GM23338 (cell line): ENCODE measurements at regions not wholly inside any gene's neighbourhood (a gene's known extent, or its start where the extent isn't known, plus 50 kb on each side); places are given as distances from the start of the nearest gene placed in this dataset.

ENCODE experiments used
- EZH2 ChIP-seq: fragments of 200-600 bp; sonication (generic); IDR thresholded peaks from one replicate; pipeline ENCODE4 v1.8.0; 2017; ENCODE audit warnings: antibody characterized with exemption, mild to moderate bottlenecking, low read depth; ENCODE audit not compliant: unreplicated experiment
- EZH2phosphoT487 ChIP-seq: fragments of 200-600 bp; sonication (generic); IDR thresholded peaks from one replicate; pipeline ENCODE4 v1.8.1; 2018; ENCODE audit warnings: antibody characterized with exemption; ENCODE audit not compliant: unreplicated experiment
- TF ChIP-seq, protein P1 (sequence below), 2 experiments: fragments of 200-600 bp in 1 of 2; sonication (generic) in 1 of 2; conservative IDR thresholded peaks; 2 replicates each; pipeline versions ENCODE4 v1.5.1 to v1.6.1; 2016 to 2017; ENCODE audit warnings: antibody characterized with exemption in 2 of 2, low read depth in 2 of 2, mild to moderate bottlenecking in 2 of 2, moderate library complexity in 1 of 2
- TF ChIP-seq, protein P2 (sequence below): IDR thresholded peaks from one replicate; pipeline ENCODE4 v1.6.1; 2018; ENCODE audit warnings: antibody characterized with exemption; ENCODE audit not compliant: unreplicated experiment

DNA sequence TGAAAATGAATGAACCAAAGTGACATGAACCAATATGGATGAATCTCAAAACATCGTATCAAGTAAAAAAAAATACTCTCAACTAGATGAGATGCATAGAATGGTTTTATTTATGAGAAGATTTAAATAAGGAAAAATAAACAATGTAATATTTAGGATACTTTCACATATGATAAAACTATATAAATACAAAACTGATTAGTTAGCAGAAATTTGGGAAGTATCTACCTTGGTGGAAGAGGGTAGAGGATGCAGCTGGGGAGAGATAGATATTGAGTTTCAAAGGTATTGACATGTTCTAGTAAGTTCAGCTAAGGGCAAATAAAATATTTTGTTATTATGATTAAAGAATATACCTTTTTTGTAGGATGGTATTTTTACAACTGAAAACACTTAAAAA lies 463.1 kb downstream of the SH2D4B start:
- TF ChIP-seq EZH2phosphoT487 (no peak), EZH2 (no peak)
- TF ChIP-seq, protein P1, sequence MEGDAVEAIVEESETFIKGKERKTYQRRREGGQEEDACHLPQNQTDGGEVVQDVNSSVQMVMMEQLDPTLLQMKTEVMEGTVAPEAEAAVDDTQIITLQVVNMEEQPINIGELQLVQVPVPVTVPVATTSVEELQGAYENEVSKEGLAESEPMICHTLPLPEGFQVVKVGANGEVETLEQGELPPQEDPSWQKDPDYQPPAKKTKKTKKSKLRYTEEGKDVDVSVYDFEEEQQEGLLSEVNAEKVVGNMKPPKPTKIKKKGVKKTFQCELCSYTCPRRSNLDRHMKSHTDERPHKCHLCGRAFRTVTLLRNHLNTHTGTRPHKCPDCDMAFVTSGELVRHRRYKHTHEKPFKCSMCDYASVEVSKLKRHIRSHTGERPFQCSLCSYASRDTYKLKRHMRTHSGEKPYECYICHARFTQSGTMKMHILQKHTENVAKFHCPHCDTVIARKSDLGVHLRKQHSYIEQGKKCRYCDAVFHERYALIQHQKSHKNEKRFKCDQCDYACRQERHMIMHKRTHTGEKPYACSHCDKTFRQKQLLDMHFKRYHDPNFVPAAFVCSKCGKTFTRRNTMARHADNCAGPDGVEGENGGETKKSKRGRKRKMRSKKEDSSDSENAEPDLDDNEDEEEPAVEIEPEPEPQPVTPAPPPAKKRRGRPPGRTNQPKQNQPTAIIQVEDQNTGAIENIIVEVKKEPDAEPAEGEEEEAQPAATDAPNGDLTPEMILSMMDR (conservative IDR thresholded peaks at IDR 0.05; ENCODE audit: low read depth in 2 of 2) = no peak
- TF ChIP-seq, protein P2, sequence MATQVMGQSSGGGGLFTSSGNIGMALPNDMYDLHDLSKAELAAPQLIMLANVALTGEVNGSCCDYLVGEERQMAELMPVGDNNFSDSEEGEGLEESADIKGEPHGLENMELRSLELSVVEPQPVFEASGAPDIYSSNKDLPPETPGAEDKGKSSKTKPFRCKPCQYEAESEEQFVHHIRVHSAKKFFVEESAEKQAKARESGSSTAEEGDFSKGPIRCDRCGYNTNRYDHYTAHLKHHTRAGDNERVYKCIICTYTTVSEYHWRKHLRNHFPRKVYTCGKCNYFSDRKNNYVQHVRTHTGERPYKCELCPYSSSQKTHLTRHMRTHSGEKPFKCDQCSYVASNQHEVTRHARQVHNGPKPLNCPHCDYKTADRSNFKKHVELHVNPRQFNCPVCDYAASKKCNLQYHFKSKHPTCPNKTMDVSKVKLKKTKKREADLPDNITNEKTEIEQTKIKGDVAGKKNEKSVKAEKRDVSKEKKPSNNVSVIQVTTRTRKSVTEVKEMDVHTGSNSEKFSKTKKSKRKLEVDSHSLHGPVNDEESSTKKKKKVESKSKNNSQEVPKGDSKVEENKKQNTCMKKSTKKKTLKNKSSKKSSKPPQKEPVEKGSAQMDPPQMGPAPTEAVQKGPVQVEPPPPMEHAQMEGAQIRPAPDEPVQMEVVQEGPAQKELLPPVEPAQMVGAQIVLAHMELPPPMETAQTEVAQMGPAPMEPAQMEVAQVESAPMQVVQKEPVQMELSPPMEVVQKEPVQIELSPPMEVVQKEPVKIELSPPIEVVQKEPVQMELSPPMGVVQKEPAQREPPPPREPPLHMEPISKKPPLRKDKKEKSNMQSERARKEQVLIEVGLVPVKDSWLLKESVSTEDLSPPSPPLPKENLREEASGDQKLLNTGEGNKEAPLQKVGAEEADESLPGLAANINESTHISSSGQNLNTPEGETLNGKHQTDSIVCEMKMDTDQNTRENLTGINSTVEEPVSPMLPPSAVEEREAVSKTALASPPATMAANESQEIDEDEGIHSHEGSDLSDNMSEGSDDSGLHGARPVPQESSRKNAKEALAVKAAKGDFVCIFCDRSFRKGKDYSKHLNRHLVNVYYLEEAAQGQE = no peak
